H9 (cell line): ENCODE measurements at regions not wholly inside any gene's neighbourhood (a gene's known extent, or its start where the extent isn't known, plus 50 kb on each side); places are given as distances from the start of the nearest gene placed in this dataset.

ENCODE experiments used
- DNase-seq: peaks from one replicate; pipeline ENCODE4 v3.0.0-alpha.2; 2017
- H2AFZ ChIP-seq: one replicate; pipeline ENCODE4 v1.6.1; 2013; ENCODE audit warnings: mild to moderate bottlenecking, low read length, control low read depth, moderate library complexity
- H2AK5ac ChIP-seq: 2 replicates; pipeline ENCODE4 v1.6.1; 2013; ENCODE audit warnings: low read length, control low read depth, mixed read lengths; ENCODE audit not compliant: insufficient read length
- H2BK120ac ChIP-seq: one replicate; pipeline ENCODE4 v1.6.1; 2013; ENCODE audit warnings: low read depth, mild to moderate bottlenecking, low read length, control low read depth, inconsistent platforms; ENCODE audit not compliant: poor library complexity, severe bottlenecking
- H2BK12ac ChIP-seq: 2 replicates; pipeline ENCODE4 v1.6.1; 2013; ENCODE audit warnings: low read length, control low read depth, mixed read lengths, low read depth; ENCODE audit not compliant: insufficient read length
- H2BK15ac ChIP-seq: 2 replicates; pipeline ENCODE4 v1.6.1; 2013; ENCODE audit warnings: low read depth, low read length, control low read depth
- H2BK20ac ChIP-seq: one replicate; pipeline ENCODE4 v1.6.1; 2013; ENCODE audit warnings: low read depth, mild to moderate bottlenecking, low read length, control low read depth, inconsistent platforms; ENCODE audit not compliant: poor library complexity, severe bottlenecking
- H2BK5ac ChIP-seq: 2 replicates; pipeline ENCODE4 v1.6.1; 2013; ENCODE audit warnings: low read length, control low read depth, mixed read lengths; ENCODE audit not compliant: insufficient read length
- H3K14ac ChIP-seq: 2 replicates; pipeline ENCODE4 v1.6.1; 2013; ENCODE audit warnings: low read length, control low read depth; ENCODE audit not compliant: insufficient read depth
- H3K18ac ChIP-seq: 2 replicates; pipeline ENCODE4 v1.6.1; 2013; ENCODE audit warnings: low read depth, mild to moderate bottlenecking, mixed read lengths, low read length, control low read depth; ENCODE audit not compliant: insufficient read length
- H3K23ac ChIP-seq: 2 replicates; pipeline ENCODE4 v1.6.1; 2013; ENCODE audit warnings: low read length, control low read depth, mixed read lengths, low read depth; ENCODE audit not compliant: insufficient read length
- H3K23me2 ChIP-seq: 2 replicates; pipeline ENCODE4 v1.6.1; 2013; ENCODE audit warnings: low read depth, mild to moderate bottlenecking, mixed read lengths, low read length, control low read depth; ENCODE audit not compliant: insufficient read length, poor library complexity, severe bottlenecking
- H3K27ac ChIP-seq: 2 replicates; pipeline ENCODE4 v1.5.1; 2013; ENCODE audit warnings: low read length, control low read depth, mixed read lengths, low read depth; ENCODE audit not compliant: insufficient read length
- H3K27me3 ChIP-seq: 2 replicates; pipeline ENCODE4 v1.6.1; 2013; ENCODE audit warnings: low read length, control low read depth, inconsistent platforms; ENCODE audit not compliant: insufficient read depth
- H3K4ac ChIP-seq: 2 replicates; pipeline ENCODE4 v1.6.1; 2013; ENCODE audit warnings: low read depth, mild to moderate bottlenecking, control low read depth, inconsistent platforms, low read length, moderate library complexity
- H3K4me1 ChIP-seq: 2 replicates; pipeline ENCODE4 v1.6.1; 2013; ENCODE audit warnings: low read length, control low read depth, inconsistent platforms; ENCODE audit not compliant: insufficient read depth
- H3K4me2 ChIP-seq: 2 replicates; pipeline ENCODE4 v1.6.1; 2013; ENCODE audit warnings: low read length, control low read depth, mixed read lengths; ENCODE audit not compliant: insufficient read length, insufficient read depth
- H3K56ac ChIP-seq: 2 replicates; pipeline ENCODE4 v1.6.1; 2013; ENCODE audit warnings: low read depth, mild to moderate bottlenecking, mixed read lengths, low read length, control low read depth; ENCODE audit not compliant: insufficient read length
- H3K79me1 ChIP-seq: 2 replicates; pipeline ENCODE4 v1.6.1; 2013; ENCODE audit warnings: low read depth, mild to moderate bottlenecking, moderate library complexity, low read length, control low read depth, inconsistent platforms; ENCODE audit not compliant: insufficient read depth, poor library complexity, severe bottlenecking
- H3K79me2 ChIP-seq: 2 replicates; pipeline ENCODE4 v1.6.1; 2013; ENCODE audit warnings: low read length, control low read depth, inconsistent platforms; ENCODE audit not compliant: insufficient read depth
- H3K9ac ChIP-seq: 2 replicates; pipeline ENCODE4 v1.6.1; 2013; ENCODE audit warnings: low read length, control low read depth, mixed read lengths; ENCODE audit not compliant: insufficient read length; ENCODE audit errors: extremely low read depth
- H3K9me3 ChIP-seq: one replicate; pipeline ENCODE4 v1.6.1; 2013; ENCODE audit warnings: low read depth, low read length, inconsistent platforms; ENCODE audit not compliant: control insufficient read depth
- H3T11ph ChIP-seq: one replicate; pipeline ENCODE4 v1.6.1; 2013; ENCODE audit warnings: mild to moderate bottlenecking, low read length, control low read depth, inconsistent platforms
- H4K20me1 ChIP-seq: one replicate; pipeline ENCODE4 v1.6.1; 2013; ENCODE audit not compliant: control insufficient read depth, insufficient read length, insufficient read depth
- H4K5ac ChIP-seq: 2 replicates; pipeline ENCODE4 v1.6.1; 2013; ENCODE audit warnings: low read depth, mild to moderate bottlenecking, mixed read lengths, low read length, control low read depth; ENCODE audit not compliant: insufficient read length
- H4K8ac ChIP-seq: replicated peaks from 2 replicates; pipeline ENCODE4 v1.6.1; 2013; ENCODE audit warnings: low read length, control low read depth, mixed read lengths, low read depth; ENCODE audit not compliant: insufficient read length
- H4K91ac ChIP-seq: 2 replicates; pipeline ENCODE4 v1.6.1; 2013; ENCODE audit warnings: low read depth, mild to moderate bottlenecking, moderate library complexity, mixed read lengths, low read length, control low read depth; ENCODE audit not compliant: insufficient read length
- H3K27ac Mint-ChIP-seq, 3 experiments: 2 replicates in 2 of 3; 3 replicates in 1 of 3; pipeline ENCODE4 v1.8.0; 2020 to 2021; ENCODE audit warnings: mixed read lengths in 3 of 3, mild to moderate bottlenecking in 1 of 3, moderate library complexity in 1 of 3
- H3K27me3 Mint-ChIP-seq: 2 replicates; pipeline ENCODE4 v1.8.0; 2021; ENCODE audit warnings: low read depth, mild to moderate bottlenecking, moderate library complexity, mixed read lengths
- H3K36me3 Mint-ChIP-seq, 3 experiments: 2 replicates in 2 of 3; 3 replicates in 1 of 3; pipeline ENCODE4 v1.8.0; 2020 to 2021; ENCODE audit warnings: low read depth in 3 of 3, mixed read lengths in 3 of 3; ENCODE audit not compliant: insufficient read depth in 1 of 3
- H3K4me1 Mint-ChIP-seq, 2 experiments: 2 replicates each; pipeline ENCODE4 v1.8.0; 2020; ENCODE audit warnings: mixed read lengths in 2 of 2
- H3K4me3 Mint-ChIP-seq, 2 experiments: 2 replicates in 1 of 2; 3 replicates in 1 of 2; pipeline ENCODE4 v1.8.0; 2020 to 2021; ENCODE audit warnings: mild to moderate bottlenecking in 2 of 2, mixed read lengths in 2 of 2, moderate library complexity in 1 of 2
- H3K9me3 Mint-ChIP-seq, 2 experiments: 2 replicates in 1 of 2; 3 replicates in 1 of 2; pipeline ENCODE4 v1.8.0; 2020; ENCODE audit warnings: mild to moderate bottlenecking in 2 of 2, mixed read lengths in 2 of 2, moderate library complexity in 1 of 2
- WGBS: extraction: QIAGEN DNeasy Blood & Tissue Kit; methylation state at CpG from one replicate; pipeline ENCODE4 v1.1.7; 2013; ENCODE audit warnings: missing lambda C conversion rate, low lambda C conversion rate, mixed read lengths; ENCODE audit not compliant: insufficient read length; ENCODE audit errors: extremely low coverage; 5-methylcytosine and 5-hydroxymethylcytosine counted together
- TF ChIP-seq, protein P1 (sequence below): fragments of 200-600 bp; sonication (generic); conservative IDR thresholded peaks from 3 replicates; pipeline ENCODE4 v1.8.0; 2021; ENCODE audit warnings: antibody characterized with exemption, mild to moderate bottlenecking

- Mint-ChIP-seq H3K9me3 (no peaks in the 10 kb centered on the region), H3K27me3 (no peaks in the 10 kb centered on the region), H3K4me1 (peaks cover 1 to 3% of the 10 kb centered on the region in 2 experiments; a peak in 3 of 4 replicates), H3K27ac (no peak overlapping the region), H3K36me3 (no peaks in the 10 kb centered on the region), H3K4me3 (no peak overlapping the region)
- Histone ChIP-seq H3K23me2 (no peaks in the 10 kb centered on the region), H2BK120ac (no peak overlapping the region), H4K20me1 (no peaks in the 10 kb centered on the region), H4K8ac (no peak overlapping the region), H3K56ac (no peak overlapping the region), H3K23ac (no peak overlapping the region), H3K79me1 (no peaks in the 10 kb centered on the region), H3T11ph (no peak overlapping the region), H2BK5ac (no peak overlapping the region), H2BK15ac (no peak overlapping the region), H2BK20ac (no peak overlapping the region), H3K4me1 (no peaks in the 10 kb centered on the region), H3K27ac (no peak overlapping the region), H3K9ac (no peak overlapping the region), H2AK5ac (no peak overlapping the region), H2BK12ac (no peak overlapping the region), H3K27me3 (no peaks in the 10 kb centered on the region), H3K9me3 (no peaks in the 10 kb centered on the region), H4K91ac (no peak overlapping the region), H3K4ac (no peak overlapping the region), H3K14ac (no peak overlapping the region), H3K4me2 (no peak overlapping the region), H3K18ac (no peak overlapping the region), H4K5ac (no peak overlapping the region), H3K79me2 (no peaks in the 10 kb centered on the region), H2AFZ (no peak overlapping the region)
- TF ChIP-seq, protein P1, sequence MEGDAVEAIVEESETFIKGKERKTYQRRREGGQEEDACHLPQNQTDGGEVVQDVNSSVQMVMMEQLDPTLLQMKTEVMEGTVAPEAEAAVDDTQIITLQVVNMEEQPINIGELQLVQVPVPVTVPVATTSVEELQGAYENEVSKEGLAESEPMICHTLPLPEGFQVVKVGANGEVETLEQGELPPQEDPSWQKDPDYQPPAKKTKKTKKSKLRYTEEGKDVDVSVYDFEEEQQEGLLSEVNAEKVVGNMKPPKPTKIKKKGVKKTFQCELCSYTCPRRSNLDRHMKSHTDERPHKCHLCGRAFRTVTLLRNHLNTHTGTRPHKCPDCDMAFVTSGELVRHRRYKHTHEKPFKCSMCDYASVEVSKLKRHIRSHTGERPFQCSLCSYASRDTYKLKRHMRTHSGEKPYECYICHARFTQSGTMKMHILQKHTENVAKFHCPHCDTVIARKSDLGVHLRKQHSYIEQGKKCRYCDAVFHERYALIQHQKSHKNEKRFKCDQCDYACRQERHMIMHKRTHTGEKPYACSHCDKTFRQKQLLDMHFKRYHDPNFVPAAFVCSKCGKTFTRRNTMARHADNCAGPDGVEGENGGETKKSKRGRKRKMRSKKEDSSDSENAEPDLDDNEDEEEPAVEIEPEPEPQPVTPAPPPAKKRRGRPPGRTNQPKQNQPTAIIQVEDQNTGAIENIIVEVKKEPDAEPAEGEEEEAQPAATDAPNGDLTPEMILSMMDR: no peak
- DNase-seq: no peak
- WGBS: no CpG with 5 or more reads among the region's 1 CpG
Measured at GRCh38 chr12:45570501-45570900, 159.0 kb upstream of the ARID2 start.
